ENCODE measurements at regions not wholly inside any gene's neighbourhood (a gene's known extent, or its start where the extent isn't known, plus 50 kb on each side); places are given as distances from the start of the nearest gene placed in this dataset.

- peaks cover 17% of the 10 kb centered on the region for H3K4me1 ChIP-seq (ENCODE audit: insufficient read depth, low read length)
- no peak overlapping the region for H3K4me2 ChIP-seq (ENCODE audit: insufficient read depth, low read length)
- no peaks in the 10 kb centered on the region for H4K20me1 ChIP-seq (ENCODE audit: insufficient read depth, low read length)
- DNase-seq (ENCODE audit: insufficient read length, low spot score, missing footprints): no peak
- no peak overlapping the region for H3K27ac ChIP-seq (ENCODE audit: low read depth, low read length)
- no peaks in the 10 kb centered on the region for H3K9me3 ChIP-seq (ENCODE audit: low read depth, low read length)
- TF ChIP-seq CTCF (IDR thresholded peaks at IDR 0.05; ENCODE audit: extremely low read depth, low read depth, low read length): no peak
- H3K4me3 ChIP-seq (ENCODE audit: insufficient read depth, low read length): no peak overlapping the region
- no peaks in the 10 kb centered on the region for H3K79me2 ChIP-seq (ENCODE audit: insufficient read depth, low read length)
- H3K27me3 ChIP-seq (ENCODE audit: insufficient read depth, low read length): no peaks in the 10 kb centered on the region
- no peak overlapping the region for H2AFZ ChIP-seq (ENCODE audit: low read length)
- H3K36me3 ChIP-seq (ENCODE audit: insufficient read depth, low read length): no peaks in the 10 kb centered on the region
Observed at GRCh38 chr4:186826006-186826405, 102.3 kb upstream of the FAT1 start.

DNA sequence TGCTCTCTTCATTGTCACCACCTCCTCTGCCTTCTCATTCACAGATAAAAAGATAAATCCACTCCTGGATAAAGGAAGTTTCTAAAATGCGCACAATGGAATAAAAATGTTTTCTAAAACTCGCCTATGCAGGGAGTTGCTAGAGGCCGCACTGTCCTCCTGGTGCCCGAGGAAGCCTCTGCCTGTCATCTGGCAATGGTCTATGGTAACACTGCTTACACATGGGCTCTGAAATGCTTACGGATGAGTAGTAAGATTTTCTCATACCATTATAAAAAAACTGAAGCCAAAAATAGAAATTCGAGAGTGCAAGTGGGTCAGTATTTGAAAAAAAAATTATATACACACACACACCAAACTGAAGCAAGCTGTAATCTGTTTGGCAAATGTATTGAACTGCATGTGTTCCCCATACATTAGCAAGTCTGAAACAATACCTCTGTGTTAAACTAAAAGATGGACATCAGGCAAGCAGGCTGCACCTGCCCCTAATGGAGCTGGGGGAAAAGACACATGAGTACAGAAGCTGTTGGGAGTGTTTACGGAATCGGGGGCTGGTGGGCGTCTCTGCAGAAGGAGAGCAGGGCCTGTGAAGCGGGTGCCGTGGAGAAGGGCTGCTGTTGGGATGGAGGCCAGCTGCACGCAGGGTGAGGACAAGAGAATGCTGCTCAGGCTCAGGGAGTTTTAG is 103.3 kb upstream of the FAT1 start:
- H3K79me2 ChIP-seq (ENCODE audit: insufficient read depth, low read length): no peaks in the 10 kb centered on the region
- no peak for DNase-seq (ENCODE audit: insufficient read length, low spot score, missing footprints)
- no peaks in the 10 kb centered on the region for H3K9me3 ChIP-seq (ENCODE audit: low read depth, low read length)
- TF ChIP-seq CTCF (IDR thresholded peaks at IDR 0.05; ENCODE audit: extremely low read depth, low read depth, low read length): no peak
- no peak overlapping the region for H3K4me2 ChIP-seq (ENCODE audit: insufficient read depth, low read length)
- H3K36me3 ChIP-seq (ENCODE audit: insufficient read depth, low read length): no peaks in the 10 kb centered on the region
- H3K4me3 ChIP-seq (ENCODE audit: insufficient read depth, low read length): no peak overlapping the region
- no peak overlapping the region for H2AFZ ChIP-seq (ENCODE audit: low read length)
- H4K20me1 ChIP-seq (ENCODE audit: insufficient read depth, low read length): no peaks in the 10 kb centered on the region
- H3K27me3 ChIP-seq (ENCODE audit: insufficient read depth, low read length): no peaks in the 10 kb centered on the region
- H3K27ac ChIP-seq (ENCODE audit: low read depth, low read length): no peak overlapping the region
- H3K4me1 ChIP-seq (ENCODE audit: insufficient read depth, low read length): peaks cover 17% of the 10 kb centered on the region

DNA sequence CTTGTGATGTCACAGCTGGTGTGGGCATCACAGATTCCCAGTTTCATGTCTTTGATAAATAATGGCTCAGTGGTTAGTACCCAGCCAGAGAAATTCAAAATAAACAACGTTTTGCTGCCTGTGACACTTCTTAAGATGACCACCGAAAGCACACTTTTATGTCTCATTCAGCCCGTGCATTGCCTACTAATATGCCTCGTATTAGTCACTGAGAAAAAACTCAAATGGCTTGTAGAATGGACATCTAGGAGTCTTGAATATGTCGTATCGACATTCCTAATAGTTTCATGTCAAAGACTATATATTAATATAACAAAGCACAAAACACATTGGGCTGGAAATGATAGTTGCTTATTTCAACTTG is 103.9 kb upstream of the FAT1 start:
- Histone ChIP-seq H3K9me3 (ENCODE audit: low read depth, low read length) (no peaks in the 10 kb centered on the region), H3K27me3 (ENCODE audit: insufficient read depth, low read length) (no peaks in the 10 kb centered on the region), H4K20me1 (ENCODE audit: insufficient read depth, low read length) (no peaks in the 10 kb centered on the region), H3K4me3 (ENCODE audit: insufficient read depth, low read length) (no peak overlapping the region), H3K79me2 (ENCODE audit: insufficient read depth, low read length) (no peaks in the 10 kb centered on the region), H3K4me1 (ENCODE audit: insufficient read depth, low read length) (peaks cover 17% of the 10 kb centered on the region), H3K27ac (ENCODE audit: low read depth, low read length) (no peak overlapping the region), H3K36me3 (ENCODE audit: insufficient read depth, low read length) (no peaks in the 10 kb centered on the region), H3K4me2 (ENCODE audit: insufficient read depth, low read length) (no peak overlapping the region), H2AFZ (ENCODE audit: low read length) (no peak overlapping the region)
- TF ChIP-seq CTCF (IDR thresholded peaks at IDR 0.05; ENCODE audit: extremely low read depth, low read depth, low read length): no peak
- peak; percentile 1 for DNase-seq (ENCODE audit: insufficient read length, low spot score, missing footprints)

- H3K4me1 ChIP-seq (ENCODE audit: insufficient read depth, low read length): peaks cover 17% of the 10 kb centered on the region
- no peak for DNase-seq (ENCODE audit: insufficient read length, low spot score, missing footprints)
- no peak overlapping the region for H3K4me3 ChIP-seq (ENCODE audit: insufficient read depth, low read length)
- no peaks in the 10 kb centered on the region for H3K9me3 ChIP-seq (ENCODE audit: low read depth, low read length)
- TF ChIP-seq CTCF (IDR thresholded peaks at IDR 0.05; ENCODE audit: extremely low read depth, low read depth, low read length): no peak
- H2AFZ ChIP-seq (ENCODE audit: low read length): no peak overlapping the region
- no peaks in the 10 kb centered on the region for H3K36me3 ChIP-seq (ENCODE audit: insufficient read depth, low read length)
- no peaks in the 10 kb centered on the region for H3K79me2 ChIP-seq (ENCODE audit: insufficient read depth, low read length)
- H3K27me3 ChIP-seq (ENCODE audit: insufficient read depth, low read length): no peaks in the 10 kb centered on the region
- H3K27ac ChIP-seq (ENCODE audit: low read depth, low read length): peak overlapping the region; percentile 28
- no peaks in the 10 kb centered on the region for H4K20me1 ChIP-seq (ENCODE audit: insufficient read depth, low read length)
- H3K4me2 ChIP-seq (ENCODE audit: insufficient read depth, low read length): no peak overlapping the region
Observed at GRCh38 chr4:186829097-186829496, 105.4 kb upstream of the FAT1 start.
